Duodenal mucosa (tissue), 2 donors: ENCODE measurements at regions not wholly inside any gene's neighbourhood (a gene's known extent, or its start where the extent isn't known, plus 50 kb on each side); places are given as distances from the start of the nearest gene placed in this dataset.

Experiments used
- H3K27ac ChIP-seq: one replicate; pipeline ENCODE4 v1.7.0; 2013; ENCODE audit warnings: low read depth, low read length
- H3K27me3 ChIP-seq, 2 donors: one replicate each; pipeline ENCODE4 v1.7.0; 2013; ENCODE audit warnings: low read length in 2 of 2, control low read depth in 1 of 2; ENCODE audit not compliant: insufficient read depth in 2 of 2, control insufficient read depth in 1 of 2
- H3K36me3 ChIP-seq, 2 donors: one replicate each; pipeline ENCODE4 v1.7.0; 2013; ENCODE audit warnings: low read length in 2 of 2, control low read depth in 1 of 2; ENCODE audit not compliant: insufficient read depth in 2 of 2, control insufficient read depth in 1 of 2
- H3K4me1 ChIP-seq, 2 donors: one replicate each; pipeline ENCODE4 v1.7.0; 2013; ENCODE audit warnings: low read length in 2 of 2, control low read depth in 1 of 2; ENCODE audit not compliant: insufficient read depth in 2 of 2, control insufficient read depth in 1 of 2
- H3K4me3 ChIP-seq, 2 donors: one replicate each; pipeline ENCODE4 v1.7.0; 2013; ENCODE audit warnings: low read length in 2 of 2, low read depth in 1 of 2
- H3K9ac ChIP-seq, 2 donors: one replicate each; pipeline ENCODE4 v1.7.0; 2013; ENCODE audit warnings: low read length in 2 of 2, low read depth in 1 of 2
- H3K9me3 ChIP-seq, 2 donors: one replicate each; pipeline ENCODE4 v1.7.0; 2013; ENCODE audit warnings: low read length in 2 of 2, control low read depth in 1 of 2; ENCODE audit not compliant: control insufficient read depth in 1 of 2

DNA sequence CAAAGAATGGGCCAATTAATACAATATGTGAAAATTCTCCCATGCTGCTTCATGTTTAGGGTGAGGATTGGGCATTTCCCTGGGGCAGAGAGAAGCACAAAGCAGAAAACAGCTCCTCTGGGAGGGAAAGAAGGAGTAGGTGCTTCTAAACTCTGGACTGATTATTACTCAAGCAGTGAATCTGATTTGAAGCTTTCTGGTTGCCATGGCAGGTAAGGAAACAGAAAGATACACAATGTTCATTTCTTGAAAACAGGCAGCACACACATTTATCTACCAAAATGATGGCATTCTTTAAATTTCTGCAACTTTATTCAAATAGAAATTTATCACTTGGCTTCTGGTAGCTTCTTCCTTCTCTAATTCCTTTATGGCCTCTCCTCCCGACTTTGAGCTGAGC is 305.4 kb upstream of the CHD6 start:
- Histone ChIP-seq H3K4me1 (no peaks in the 10 kb centered on the region), H3K36me3 (no peaks in the 10 kb centered on the region), H3K27me3 (peaks cover 5 to 7% of the 10 kb centered on the region in 2 donors), H3K27ac (no peak overlapping the region), H3K4me3 (no peak overlapping the region), H3K9ac (no peak overlapping the region), H3K9me3 (no peaks in the 10 kb centered on the region)

DNA sequence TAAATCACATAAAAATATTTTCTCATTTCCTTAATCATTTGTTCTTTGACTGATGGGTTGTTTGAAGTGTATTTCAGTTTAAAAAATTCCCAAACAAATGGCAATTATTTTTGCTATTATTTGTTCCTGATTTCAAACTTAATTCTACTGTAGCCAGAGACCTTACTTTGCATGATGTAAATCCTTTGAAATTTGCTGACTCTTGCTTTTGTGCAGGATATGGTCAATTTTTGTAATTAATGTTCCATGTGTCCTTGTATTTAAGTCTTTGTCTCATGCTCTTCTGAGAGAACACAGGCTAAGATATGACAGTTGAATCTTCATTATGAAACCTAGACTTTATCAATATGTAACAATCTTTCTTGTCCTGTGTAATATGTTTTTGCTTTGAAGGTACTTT is 295.0 kb upstream of the CHD6 start:
- Histone ChIP-seq H3K4me3 (no peak overlapping the region), H3K27ac (no peak overlapping the region), H3K4me1 (no peaks in the 10 kb centered on the region), H3K36me3 (no peaks in the 10 kb centered on the region), H3K27me3 (peaks cover 0 to 5% of the 10 kb centered on the region in 2 donors), H3K9me3 (no peaks in the 10 kb centered on the region), H3K9ac (no peak overlapping the region)

DNA sequence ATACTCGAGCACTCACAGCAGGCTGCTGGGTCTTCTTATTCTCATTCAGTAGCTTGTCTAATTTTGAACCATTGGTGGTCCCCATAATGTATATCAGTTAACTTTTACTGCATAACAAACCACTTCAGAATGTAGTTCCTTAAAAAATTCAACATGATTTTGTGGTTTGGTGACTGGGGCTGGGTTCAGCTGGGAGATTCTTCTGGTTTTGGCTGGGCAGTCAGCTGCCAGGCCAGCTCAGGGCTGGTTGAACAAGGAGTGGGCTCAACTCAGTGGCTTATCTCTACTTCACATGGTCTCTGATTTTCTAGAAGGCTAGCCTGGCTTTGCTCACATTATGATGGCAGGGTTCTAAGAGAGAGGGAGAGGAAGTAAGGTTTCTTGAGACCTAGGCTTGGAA is 292.4 kb upstream of the CHD6 start:
- no peak overlapping the region for H3K4me3 ChIP-seq
- no peaks in the 10 kb centered on the region for H3K27me3 ChIP-seq
- H3K9me3 ChIP-seq, result no peaks in the 10 kb centered on the region
- H3K27ac ChIP-seq, result no peak overlapping the region
- H3K4me1 ChIP-seq, result no peaks in the 10 kb centered on the region
- H3K9ac ChIP-seq, result no peak overlapping the region
- H3K36me3 ChIP-seq, result no peaks in the 10 kb centered on the region

DNA sequence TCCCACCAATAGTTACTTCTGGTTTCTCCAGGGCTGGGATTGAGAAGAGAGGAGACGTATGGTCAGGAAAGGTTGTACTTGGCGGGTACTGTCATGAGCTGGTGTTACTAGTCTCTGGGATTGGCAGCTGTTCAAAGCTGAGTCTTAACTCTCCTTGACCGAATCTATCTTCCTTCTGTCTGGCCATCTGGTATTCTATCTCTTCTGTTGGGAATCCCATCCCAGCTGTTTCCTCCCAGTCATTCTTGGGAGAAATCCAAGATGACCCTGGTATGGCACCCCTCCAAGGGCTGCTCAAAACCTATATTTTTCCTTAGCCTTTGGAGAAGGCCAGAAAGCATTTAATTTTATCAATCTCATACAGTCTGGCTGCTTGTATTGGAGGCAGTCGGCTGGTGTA is 287.0 kb upstream of the CHD6 start:
- Histone ChIP-seq H3K27ac (no peak overlapping the region), H3K9ac (no peak overlapping the region), H3K4me3 (no peak overlapping the region), H3K4me1 (no peaks in the 10 kb centered on the region), H3K27me3 (peaks cover 0 to 3% of the 10 kb centered on the region in 2 donors), H3K36me3 (no peaks in the 10 kb centered on the region), H3K9me3 (no peaks in the 10 kb centered on the region)

DNA sequence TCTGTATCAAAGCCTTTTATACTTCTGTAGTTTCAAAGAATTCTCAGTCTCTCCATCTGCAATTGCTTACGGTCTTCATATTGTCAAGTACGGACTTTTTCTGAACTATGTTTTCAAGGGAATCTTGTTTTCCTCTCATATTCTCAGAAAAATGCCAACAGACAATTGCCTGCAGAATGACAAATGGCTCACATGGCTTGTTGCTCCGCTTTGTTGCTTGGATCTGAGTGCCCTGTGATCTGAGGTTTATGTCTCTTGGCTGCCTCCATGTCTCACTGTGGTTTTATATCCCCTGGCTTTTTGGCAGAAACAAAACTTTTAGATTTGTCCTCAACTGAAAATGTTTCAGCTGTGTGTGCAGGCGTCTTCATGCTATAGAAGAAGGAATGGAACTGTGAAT is 285.4 kb upstream of the CHD6 start:
- Histone ChIP-seq H3K4me1 (no peaks in the 10 kb centered on the region), H3K4me3 (no peak overlapping the region), H3K9me3 (no peaks in the 10 kb centered on the region), H3K36me3 (no peaks in the 10 kb centered on the region), H3K9ac (no peak overlapping the region), H3K27me3 (peaks cover 0 to 3% of the 10 kb centered on the region in 2 donors), H3K27ac (no peak overlapping the region)

DNA sequence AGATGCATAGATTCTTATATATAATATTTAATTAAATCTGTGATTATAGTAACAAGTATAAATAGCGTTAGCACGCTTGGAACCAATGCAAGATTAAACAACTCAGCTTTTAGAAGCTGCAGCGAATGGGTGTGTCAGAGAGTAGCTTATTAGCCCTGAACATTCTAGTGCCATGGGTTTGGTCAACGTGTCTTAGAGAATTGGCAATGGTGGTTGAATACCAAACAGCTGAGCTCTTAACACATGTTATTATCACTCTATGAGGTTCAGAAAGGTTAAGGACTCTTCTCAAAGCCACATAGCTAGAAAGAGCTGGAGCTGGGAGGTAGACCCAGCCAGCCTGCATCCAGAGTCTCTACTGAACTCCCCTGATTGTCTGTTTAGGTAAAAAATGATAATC is 284.2 kb upstream of the CHD6 start:
- Histone ChIP-seq H3K4me3 (no peak overlapping the region), H3K9ac (no peak overlapping the region), H3K27ac (no peak overlapping the region), H3K9me3 (no peaks in the 10 kb centered on the region), H3K27me3 (peaks cover 0 to 3% of the 10 kb centered on the region in 2 donors), H3K4me1 (no peaks in the 10 kb centered on the region), H3K36me3 (no peaks in the 10 kb centered on the region)

DNA sequence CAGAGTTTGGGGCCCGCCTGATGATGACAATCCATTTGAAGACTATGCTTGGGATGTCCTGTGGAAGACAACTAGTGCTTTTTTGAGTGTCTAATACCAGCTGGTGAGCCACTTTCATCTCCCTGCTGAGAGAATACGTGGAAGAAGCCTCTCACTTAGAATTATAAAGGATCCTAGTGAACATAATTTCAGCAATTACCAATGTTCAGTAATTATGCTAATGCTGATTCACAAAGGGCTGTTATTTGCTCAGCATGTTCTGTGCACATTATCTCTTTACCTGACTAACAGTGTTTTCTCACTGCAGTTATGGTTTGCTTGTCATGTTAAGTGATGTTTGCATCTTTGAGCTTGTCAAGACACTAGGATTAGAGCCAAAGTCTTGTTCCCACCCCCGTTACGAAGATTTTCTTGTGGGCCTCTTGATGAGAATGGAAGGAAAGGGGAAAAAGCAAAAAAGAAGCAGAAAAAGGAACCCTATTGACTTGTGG is 282.1 kb upstream of the CHD6 start:
- Histone ChIP-seq H3K9me3 (no peaks in the 10 kb centered on the region), H3K4me3 (no peak overlapping the region), H3K9ac (no peak overlapping the region), H3K27ac (no peak overlapping the region), H3K36me3 (no peaks in the 10 kb centered on the region), H3K27me3 (peaks cover 0 to 3% of the 10 kb centered on the region in 2 donors), H3K4me1 (no peaks in the 10 kb centered on the region)

DNA sequence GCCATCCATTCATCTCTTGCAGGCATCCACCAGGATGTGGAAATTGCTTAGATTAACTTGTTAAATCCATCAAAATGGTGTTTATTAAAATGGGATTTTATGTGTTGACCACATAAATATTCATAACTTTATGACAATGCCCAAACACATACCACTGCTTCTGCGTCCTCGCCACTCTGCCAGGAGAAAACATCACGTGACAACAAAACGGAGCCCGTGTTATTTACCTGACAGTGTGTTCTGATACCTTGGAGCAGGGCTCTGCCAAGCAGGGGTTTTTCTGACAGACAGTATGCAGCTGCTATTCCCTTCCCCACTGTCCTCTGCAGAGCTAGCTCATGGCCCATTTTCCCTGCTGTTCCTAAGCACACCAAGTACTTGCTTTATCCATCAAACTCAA is 279.5 kb upstream of the CHD6 start:
- H3K27me3 ChIP-seq, result peaks cover 0 to 3% of the 10 kb centered on the region in 2 donors
- H3K36me3 ChIP-seq, result no peaks in the 10 kb centered on the region
- H3K27ac ChIP-seq, result no peak overlapping the region
- no peaks in the 10 kb centered on the region for H3K4me1 ChIP-seq
- H3K4me3 ChIP-seq, result no peak overlapping the region
- H3K9me3 ChIP-seq, result no peaks in the 10 kb centered on the region
- H3K9ac ChIP-seq, result no peak overlapping the region

DNA sequence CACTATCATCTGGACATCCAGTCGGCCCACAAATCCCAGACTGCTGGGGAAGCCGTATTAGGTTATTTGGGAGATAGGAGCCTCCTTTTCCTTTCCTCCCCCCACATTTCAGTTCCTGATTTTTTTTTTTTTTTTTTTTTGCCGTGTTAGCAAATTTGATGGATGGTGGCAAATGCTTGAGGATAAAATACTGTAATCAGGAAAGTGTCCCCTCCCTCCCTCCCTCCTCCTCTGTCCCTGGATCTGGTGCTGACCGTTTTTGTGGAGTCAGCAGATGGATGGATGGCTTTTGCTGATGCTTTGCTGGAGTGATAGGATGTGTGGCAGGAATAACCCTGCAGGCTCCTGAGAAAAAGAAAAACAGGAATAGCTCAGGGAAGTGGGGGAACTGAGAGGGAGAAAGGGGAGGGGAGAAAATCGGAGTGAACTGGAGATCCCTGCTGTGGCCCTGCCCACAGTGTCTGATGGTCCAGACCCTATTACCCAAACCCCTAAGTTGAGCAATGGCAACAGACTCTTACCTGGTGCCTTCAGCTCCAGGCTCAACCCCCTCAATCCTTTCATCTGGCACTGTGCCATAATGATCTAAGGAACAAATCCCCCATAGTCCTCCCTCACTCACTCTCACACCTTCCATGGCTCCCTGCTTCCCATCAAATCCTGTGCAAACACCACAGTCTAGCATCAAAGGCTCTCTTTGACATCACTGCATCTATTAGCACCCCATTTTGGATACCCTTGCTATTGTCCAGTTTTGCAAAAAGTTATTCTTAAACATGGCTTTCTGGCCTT is 277.3 kb upstream of the CHD6 start:
- H3K27ac ChIP-seq, result no peak overlapping the region
- no peaks in the 10 kb centered on the region for H3K9me3 ChIP-seq
- H3K27me3 ChIP-seq, result no peaks in the 10 kb centered on the region
- no peaks in the 10 kb centered on the region for H3K4me1 ChIP-seq
- no peaks in the 10 kb centered on the region for H3K36me3 ChIP-seq
- H3K9ac ChIP-seq, result no peak overlapping the region
- no peak overlapping the region for H3K4me3 ChIP-seq

DNA sequence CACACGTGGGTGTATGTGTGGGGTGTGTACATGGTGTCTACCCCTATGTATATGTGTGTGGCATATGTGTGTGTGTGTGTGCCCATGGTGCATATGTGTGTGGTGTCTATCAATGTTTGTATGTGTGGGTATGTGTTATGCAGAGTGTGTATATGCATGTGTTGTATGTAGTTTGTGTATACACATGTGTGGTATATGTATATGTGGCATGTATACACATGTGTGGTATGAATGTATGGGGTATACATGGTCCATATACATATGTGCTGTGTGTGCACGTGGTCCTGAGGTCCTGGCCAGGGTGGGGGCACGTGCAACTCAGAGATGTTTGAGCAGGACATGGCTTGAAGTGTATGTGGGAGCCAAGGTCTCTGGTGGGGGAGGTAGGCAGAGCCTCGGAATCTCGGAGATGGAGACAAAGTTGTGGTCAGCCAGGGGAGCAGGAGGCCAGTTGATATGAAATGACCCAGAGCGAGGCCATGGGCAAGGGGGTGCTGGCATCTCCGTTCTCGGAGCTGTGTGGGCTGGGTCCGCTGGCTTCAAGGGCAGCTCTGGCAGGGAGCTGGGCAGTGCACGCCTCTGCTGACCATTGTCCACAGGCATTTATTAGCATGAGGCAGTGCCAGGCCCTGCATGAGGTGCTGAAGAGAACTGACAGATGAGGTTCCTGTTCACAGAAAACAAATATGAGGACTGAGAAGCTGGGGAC is 276.2 kb upstream of the CHD6 start:
- no peaks in the 10 kb centered on the region for H3K9me3 ChIP-seq
- H3K27me3 ChIP-seq, result no peaks in the 10 kb centered on the region
- H3K4me3 ChIP-seq, result no peak overlapping the region
- H3K9ac ChIP-seq, result no peak overlapping the region
- no peaks in the 10 kb centered on the region for H3K36me3 ChIP-seq
- H3K27ac ChIP-seq, result no peak overlapping the region
- peaks cover 0 to 5% of the 10 kb centered on the region in 2 donors for H3K4me1 ChIP-seq
